A549 (cell line): ENCODE measurements at regions not wholly inside any gene's neighbourhood (a gene's known extent, or its start where the extent isn't known, plus 50 kb on each side); places are given as distances from the start of the nearest gene placed in this dataset.

ENCODE experiments used
- ATAC-seq, 2 experiments: fragments of 200-7000 bp in 1 of 2; fragments of >200 bp in 1 of 2; cut with Nextera tagmentation in 1 of 2; cut with Tn5 transposase in 1 of 2; 3 replicates each; pipeline versions ENCODE4 v1.8.0 to v1.9.1; 2018 to 2020; ENCODE audit warnings: mild to moderate bottlenecking in 1 of 2, moderate library complexity in 1 of 2
- CTCF ChIA-PET: fragments of 300-600 bp; sonication (Branson Sonifier 250); formaldehyde crosslinking; extraction: SDS; loops from one replicate; lab custom pipeline; 2021; ENCODE audit warnings: antibody characterized with exemption, inconsistent platforms; lab: Yijun Ruan, JAX
- POLR2A ChIA-PET: fragments of 350-600 bp; formaldehyde crosslinking; extraction: SDS; loops from one replicate; lab custom pipeline; 2021; ENCODE audit warnings: antibody characterized with exemption, inconsistent platforms; lab: Yijun Ruan, JAX
- DNase-seq, 2 experiments: peaks; one replicate each; pipeline versions ENCODE4 v3.0.0 to v3.0.0-alpha.2; 2011 to 2016; ENCODE audit warnings: low read depth in 1 of 2, low spot score in 1 of 2
- FAIRE-seq: peaks from 2 replicates; lab custom pipeline; 2011; peaks lifted over from hg19 to GRCh38; lab: Jason Lieb, UNC
- H3K27ac ChIP-seq, 2 experiments: fragments of >200 bp; sonication (Bioruptor Twin); formaldehyde crosslinking; 3 replicates each; pipeline ENCODE4 v1.5.1; 2016 to 2017
- H3K4me1 ChIP-seq: fragments of >200 bp; sonication (Bioruptor Twin); formaldehyde crosslinking; 3 replicates; pipeline ENCODE4 v1.6.1; 2016
- H3K4me2 ChIP-seq: fragments of >200 bp; sonication (Bioruptor Twin); formaldehyde crosslinking; 3 replicates; pipeline ENCODE4 v1.6.1; 2016
- H3K4me3 ChIP-seq: fragments of >200 bp; sonication (Bioruptor Twin); formaldehyde crosslinking; 3 replicates; pipeline ENCODE4 v1.5.1; 2016
- H3K9me3 ChIP-seq: fragments of >200 bp; sonication (Bioruptor Twin); formaldehyde crosslinking; 3 replicates; pipeline ENCODE4 v1.6.1; 2016
- CBX8 ChIP-seq: fragments of 200-600 bp; sonication (generic); IDR thresholded peaks from 2 replicates; pipeline ENCODE4 v1.6.1; 2016
- EHF ChIP-seq: fragments of 250-450 bp; sonication (Bioruptor Pico); IDR thresholded peaks from 2 replicates; pipeline ENCODE4 v1.5.0; 2020; ENCODE audit warnings: mild to moderate bottlenecking
- ESRRA ChIP-seq: fragments of 150-350 bp; IDR thresholded peaks from 2 replicates; pipeline ENCODE4 v1.6.1; 2014; ENCODE audit warnings: mild to moderate bottlenecking, low read length, borderline replicate concordance
- FOSB ChIP-seq: fragments of 250-450 bp; sonication (Bioruptor Pico); IDR thresholded peaks from 2 replicates; pipeline ENCODE4 v1.5.0; 2020; ENCODE audit warnings: mild to moderate bottlenecking, moderate library complexity
- FOXS1 ChIP-seq: fragments of 250-450 bp; sonication (Bioruptor Pico); IDR thresholded peaks from 2 replicates; pipeline ENCODE4 v1.5.0; 2020; ENCODE audit warnings: mild to moderate bottlenecking, moderate library complexity
- HEYL ChIP-seq: fragments of 250-450 bp; sonication (Bioruptor Pico); IDR thresholded peaks from 2 replicates; pipeline ENCODE4 v1.8.0; 2021; ENCODE audit warnings: mild to moderate bottlenecking, moderate library complexity
- JUNB ChIP-seq: fragments of >200 bp; sonication (Bioruptor Twin); formaldehyde crosslinking; IDR thresholded peaks from 2 replicates; pipeline ENCODE4 v1.6.1; 2016
- KDM1A ChIP-seq: fragments of 200-600 bp; sonication (generic); IDR thresholded peaks from 2 replicates; pipeline ENCODE4 v1.6.1; 2016; ENCODE audit warnings: low read depth, mild to moderate bottlenecking
- MAFK ChIP-seq: fragments of 450-650 bp; IDR thresholded peaks from 2 replicates; pipeline ENCODE4 v1.6.1; 2014; ENCODE audit not compliant: partially characterized antibody
- RARB ChIP-seq: fragments of 250-450 bp; sonication (Bioruptor Pico); IDR thresholded peaks from 2 replicates; pipeline ENCODE4 v1.8.0; 2021; ENCODE audit warnings: mild to moderate bottlenecking, moderate library complexity
- RFX5 ChIP-seq: fragments of 450-650 bp; IDR thresholded peaks from 2 replicates; pipeline ENCODE4 v1.7.1; 2014; ENCODE audit warnings: antibody characterized with exemption, mild to moderate bottlenecking, moderate library complexity
- RNF2 ChIP-seq: fragments of 200-600 bp; sonication (generic); IDR thresholded peaks from 2 replicates; pipeline ENCODE4 v1.6.1; 2016; ENCODE audit warnings: low read depth, mild to moderate bottlenecking, antibody characterized with exemption, moderate library complexity, borderline replicate concordance
- SMC3 ChIP-seq: fragments of >200 bp; sonication (Bioruptor Twin); formaldehyde crosslinking; IDR thresholded peaks from 3 replicates; pipeline ENCODE4 v1.6.1; 2018; ENCODE audit warnings: inconsistent platforms
- WGBS: methylation state at CpG from one replicate; pipeline ENCODE4 v1.1.6; 2017; ENCODE audit errors: missing lambda C conversion rate; 5-methylcytosine and 5-hydroxymethylcytosine counted together
- TF ChIP-seq, protein P1 (sequence below): fragments of 250-450 bp; sonication (Bioruptor Pico); IDR thresholded peaks from 2 replicates; pipeline ENCODE4 v1.5.0; 2021; ENCODE audit warnings: mild to moderate bottlenecking, moderate library complexity, borderline replicate concordance
- TF ChIP-seq, protein P2 (sequence below): fragments of 450-650 bp; IDR thresholded peaks from 2 replicates; pipeline ENCODE4 v1.6.1; 2014; ENCODE audit warnings: antibody characterized with exemption
- TF ChIP-seq, protein P3 (sequence below): fragments of 250-450 bp; sonication (Bioruptor Pico); IDR thresholded peaks from 2 replicates; pipeline ENCODE4 v1.5.0; 2020; ENCODE audit warnings: low read depth, mild to moderate bottlenecking, moderate library complexity
- TF ChIP-seq, protein P4 (sequence below): fragments of >200 bp; sonication (Bioruptor Twin); formaldehyde crosslinking; IDR thresholded peaks from 3 replicates; pipeline ENCODE4 v1.5.1; 2016
- TF ChIP-seq, protein P5 (sequence below): IDR thresholded peaks from 2 replicates; pipeline ENCODE4 v1.6.1; 2012
- TF ChIP-seq, protein P6 (sequence below): fragments of 200-600 bp; sonication (generic); IDR thresholded peaks from 2 replicates; pipeline ENCODE4 v1.6.1; 2016; ENCODE audit warnings: antibody characterized with exemption, mild to moderate bottlenecking, moderate library complexity

DNA sequence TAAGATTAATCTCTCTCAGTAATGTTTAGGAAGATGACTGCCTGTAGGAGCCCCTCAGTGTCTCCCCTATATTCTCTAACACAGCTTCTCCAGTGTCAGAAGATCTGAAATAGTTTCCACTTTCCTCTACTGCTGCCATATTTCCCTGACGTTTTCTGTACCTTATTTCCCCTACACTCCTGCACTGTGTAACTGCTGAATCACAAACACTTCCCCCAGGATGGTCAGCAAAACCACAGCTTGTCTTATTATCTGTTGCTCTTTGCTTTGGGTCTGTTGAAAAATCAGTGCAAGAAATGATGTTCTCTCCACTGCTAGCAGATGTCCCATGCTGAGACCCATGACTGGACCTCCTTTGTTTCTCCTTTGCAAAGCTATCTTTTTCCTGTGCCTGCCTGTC is 441.7 kb downstream of the EPHA4 start:
- 8% methylated on average over 1 of the region's 1 CpG for WGBS
- Histone ChIP-seq H3K9me3 (peaks cover 8% of the 10 kb centered on the region; the same call in 1 of the 3 replicates), H3K4me2 (no peak overlapping the region), H3K4me1 (no peaks in the 10 kb centered on the region), H3K27ac (no peak overlapping the region), H3K4me3 (no peak overlapping the region)
- ATAC-seq: no peak
- POLR2A ChIA-PET: no interaction called here
- FAIRE-seq: no peak
- DNase-seq: no peak
- TF ChIP-seq FOXS1: no peak
- TF ChIP-seq JUNB: no peak
- CTCF ChIA-PET: no interaction called here

DNA sequence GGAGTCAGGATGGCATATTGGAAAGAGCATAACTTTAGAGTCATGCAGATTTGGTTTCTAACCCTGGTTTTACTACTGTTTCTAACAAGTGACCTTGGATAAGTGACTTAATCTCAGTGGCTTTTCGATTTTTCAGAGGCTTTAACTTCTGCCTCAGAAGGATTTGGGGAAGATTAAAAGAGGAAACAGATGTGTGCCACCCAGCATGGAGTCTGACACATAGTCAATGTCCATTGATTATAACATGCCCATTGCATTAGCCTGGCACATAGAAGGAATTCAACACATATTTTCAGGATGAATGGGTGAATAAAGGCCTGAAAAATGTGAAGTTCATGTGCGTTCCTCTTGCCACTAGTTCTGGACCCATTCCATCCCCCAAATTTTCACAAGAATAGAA is 438.2 kb downstream of the EPHA4 start:
- POLR2A ChIA-PET: no interaction called here

DNA sequence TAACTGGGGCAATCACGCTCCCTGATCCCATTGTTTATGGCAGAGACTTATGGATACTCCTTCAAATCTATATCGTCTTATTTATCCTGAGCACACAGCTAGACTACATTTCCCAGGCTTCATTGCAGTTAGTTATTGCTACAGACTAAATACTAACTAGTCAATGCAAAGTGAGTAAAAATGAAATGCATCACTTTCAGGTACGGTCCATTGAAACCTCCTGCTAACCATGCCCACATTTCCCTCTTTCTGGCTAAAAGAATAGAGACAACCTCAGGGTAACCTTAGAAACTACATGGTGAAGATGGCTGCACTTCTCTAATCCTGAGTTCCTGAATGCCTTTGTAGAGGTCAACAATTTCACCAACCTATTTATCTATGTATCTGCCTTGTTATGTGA is 437.4 kb downstream of the EPHA4 start:
- ChIA-PET POLR2A (no interaction called here), CTCF (no interaction called here)
- Histone ChIP-seq H3K27ac (no peak overlapping the region), H3K9me3 (no peaks in the 10 kb centered on the region), H3K4me3 (no peak overlapping the region), H3K4me1 (no peaks in the 10 kb centered on the region), H3K4me2 (no peak overlapping the region)
- no peak for TF ChIP-seq SMC3
- TF ChIP-seq, protein P1, sequence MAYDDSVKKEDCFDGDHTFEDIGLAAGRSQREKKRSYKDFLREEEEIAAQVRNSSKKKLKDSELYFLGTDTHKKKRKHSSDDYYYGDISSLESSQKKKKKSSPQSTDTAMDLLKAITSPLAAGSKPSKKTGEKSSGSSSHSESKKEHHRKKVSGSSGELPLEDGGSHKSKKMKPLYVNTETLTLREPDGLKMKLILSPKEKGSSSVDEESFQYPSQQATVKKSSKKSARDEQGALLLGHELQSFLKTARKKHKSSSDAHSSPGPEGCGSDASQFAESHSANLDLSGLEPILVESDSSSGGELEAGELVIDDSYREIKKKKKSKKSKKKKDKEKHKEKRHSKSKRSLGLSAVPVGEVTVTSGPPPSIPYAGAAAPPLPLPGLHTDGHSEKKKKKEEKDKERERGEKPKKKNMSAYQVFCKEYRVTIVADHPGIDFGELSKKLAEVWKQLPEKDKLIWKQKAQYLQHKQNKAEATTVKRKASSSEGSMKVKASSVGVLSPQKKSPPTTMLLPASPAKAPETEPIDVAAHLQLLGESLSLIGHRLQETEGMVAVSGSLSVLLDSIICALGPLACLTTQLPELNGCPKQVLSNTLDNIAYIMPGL (CRISPR knock-in tag): no peak
- no peak for TF ChIP-seq MAFK
- TF ChIP-seq JUNB: no peak
- TF ChIP-seq, protein P2, sequence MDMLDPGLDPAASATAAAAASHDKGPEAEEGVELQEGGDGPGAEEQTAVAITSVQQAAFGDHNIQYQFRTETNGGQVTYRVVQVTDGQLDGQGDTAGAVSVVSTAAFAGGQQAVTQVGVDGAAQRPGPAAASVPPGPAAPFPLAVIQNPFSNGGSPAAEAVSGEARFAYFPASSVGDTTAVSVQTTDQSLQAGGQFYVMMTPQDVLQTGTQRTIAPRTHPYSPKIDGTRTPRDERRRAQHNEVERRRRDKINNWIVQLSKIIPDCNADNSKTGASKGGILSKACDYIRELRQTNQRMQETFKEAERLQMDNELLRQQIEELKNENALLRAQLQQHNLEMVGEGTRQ: no peak
- no peak for TF ChIP-seq RFX5
- no peak for TF ChIP-seq HEYL (CRISPR knock-in tag)
- TF ChIP-seq, protein P3, sequence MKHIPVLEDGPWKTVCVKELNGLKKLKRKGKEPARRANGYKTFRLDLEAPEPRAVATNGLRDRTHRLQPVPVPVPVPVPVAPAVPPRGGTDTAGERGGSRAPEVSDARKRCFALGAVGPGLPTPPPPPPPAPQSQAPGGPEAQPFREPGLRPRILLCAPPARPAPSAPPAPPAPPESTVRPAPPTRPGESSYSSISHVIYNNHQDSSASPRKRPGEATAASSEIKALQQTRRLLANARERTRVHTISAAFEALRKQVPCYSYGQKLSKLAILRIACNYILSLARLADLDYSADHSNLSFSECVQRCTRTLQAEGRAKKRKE (CRISPR knock-in tag): no peak
- TF ChIP-seq KDM1A: no peak
- TF ChIP-seq RARB (CRISPR knock-in tag): no peak
- TF ChIP-seq, protein P4, sequence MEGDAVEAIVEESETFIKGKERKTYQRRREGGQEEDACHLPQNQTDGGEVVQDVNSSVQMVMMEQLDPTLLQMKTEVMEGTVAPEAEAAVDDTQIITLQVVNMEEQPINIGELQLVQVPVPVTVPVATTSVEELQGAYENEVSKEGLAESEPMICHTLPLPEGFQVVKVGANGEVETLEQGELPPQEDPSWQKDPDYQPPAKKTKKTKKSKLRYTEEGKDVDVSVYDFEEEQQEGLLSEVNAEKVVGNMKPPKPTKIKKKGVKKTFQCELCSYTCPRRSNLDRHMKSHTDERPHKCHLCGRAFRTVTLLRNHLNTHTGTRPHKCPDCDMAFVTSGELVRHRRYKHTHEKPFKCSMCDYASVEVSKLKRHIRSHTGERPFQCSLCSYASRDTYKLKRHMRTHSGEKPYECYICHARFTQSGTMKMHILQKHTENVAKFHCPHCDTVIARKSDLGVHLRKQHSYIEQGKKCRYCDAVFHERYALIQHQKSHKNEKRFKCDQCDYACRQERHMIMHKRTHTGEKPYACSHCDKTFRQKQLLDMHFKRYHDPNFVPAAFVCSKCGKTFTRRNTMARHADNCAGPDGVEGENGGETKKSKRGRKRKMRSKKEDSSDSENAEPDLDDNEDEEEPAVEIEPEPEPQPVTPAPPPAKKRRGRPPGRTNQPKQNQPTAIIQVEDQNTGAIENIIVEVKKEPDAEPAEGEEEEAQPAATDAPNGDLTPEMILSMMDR: no peak
- FAIRE-seq (no peak), ATAC-seq (no peak), DNase-seq (no peak)
- WGBS: 11% methylated on average over 3 of the region's 3 CpGs

More for the DNA sequence above, 438.2 kb downstream of the EPHA4 start:
- no peak overlapping the region for H3K27ac ChIP-seq
- no peaks in the 10 kb centered on the region for H3K4me1 ChIP-seq
- no peak overlapping the region for H3K4me3 ChIP-seq
- H3K9me3 ChIP-seq: no peaks in the 10 kb centered on the region
- WGBS: 10% methylated on average over 2 of the region's 2 CpGs
- ATAC-seq (no peak), FAIRE-seq (no peak), DNase-seq (no peak)
- H3K4me2 ChIP-seq: no peak overlapping the region
- CTCF ChIA-PET: no interaction called here
- TF ChIP-seq, protein P5, sequence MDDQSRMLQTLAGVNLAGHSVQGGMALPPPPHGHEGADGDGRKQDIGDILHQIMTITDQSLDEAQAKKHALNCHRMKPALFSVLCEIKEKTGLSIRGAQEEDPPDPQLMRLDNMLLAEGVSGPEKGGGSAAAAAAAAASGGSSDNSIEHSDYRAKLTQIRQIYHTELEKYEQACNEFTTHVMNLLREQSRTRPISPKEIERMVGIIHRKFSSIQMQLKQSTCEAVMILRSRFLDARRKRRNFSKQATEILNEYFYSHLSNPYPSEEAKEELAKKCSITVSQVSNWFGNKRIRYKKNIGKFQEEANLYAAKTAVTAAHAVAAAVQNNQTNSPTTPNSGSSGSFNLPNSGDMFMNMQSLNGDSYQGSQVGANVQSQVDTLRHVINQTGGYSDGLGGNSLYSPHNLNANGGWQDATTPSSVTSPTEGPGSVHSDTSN: no peak
- TF ChIP-seq, protein P6, sequence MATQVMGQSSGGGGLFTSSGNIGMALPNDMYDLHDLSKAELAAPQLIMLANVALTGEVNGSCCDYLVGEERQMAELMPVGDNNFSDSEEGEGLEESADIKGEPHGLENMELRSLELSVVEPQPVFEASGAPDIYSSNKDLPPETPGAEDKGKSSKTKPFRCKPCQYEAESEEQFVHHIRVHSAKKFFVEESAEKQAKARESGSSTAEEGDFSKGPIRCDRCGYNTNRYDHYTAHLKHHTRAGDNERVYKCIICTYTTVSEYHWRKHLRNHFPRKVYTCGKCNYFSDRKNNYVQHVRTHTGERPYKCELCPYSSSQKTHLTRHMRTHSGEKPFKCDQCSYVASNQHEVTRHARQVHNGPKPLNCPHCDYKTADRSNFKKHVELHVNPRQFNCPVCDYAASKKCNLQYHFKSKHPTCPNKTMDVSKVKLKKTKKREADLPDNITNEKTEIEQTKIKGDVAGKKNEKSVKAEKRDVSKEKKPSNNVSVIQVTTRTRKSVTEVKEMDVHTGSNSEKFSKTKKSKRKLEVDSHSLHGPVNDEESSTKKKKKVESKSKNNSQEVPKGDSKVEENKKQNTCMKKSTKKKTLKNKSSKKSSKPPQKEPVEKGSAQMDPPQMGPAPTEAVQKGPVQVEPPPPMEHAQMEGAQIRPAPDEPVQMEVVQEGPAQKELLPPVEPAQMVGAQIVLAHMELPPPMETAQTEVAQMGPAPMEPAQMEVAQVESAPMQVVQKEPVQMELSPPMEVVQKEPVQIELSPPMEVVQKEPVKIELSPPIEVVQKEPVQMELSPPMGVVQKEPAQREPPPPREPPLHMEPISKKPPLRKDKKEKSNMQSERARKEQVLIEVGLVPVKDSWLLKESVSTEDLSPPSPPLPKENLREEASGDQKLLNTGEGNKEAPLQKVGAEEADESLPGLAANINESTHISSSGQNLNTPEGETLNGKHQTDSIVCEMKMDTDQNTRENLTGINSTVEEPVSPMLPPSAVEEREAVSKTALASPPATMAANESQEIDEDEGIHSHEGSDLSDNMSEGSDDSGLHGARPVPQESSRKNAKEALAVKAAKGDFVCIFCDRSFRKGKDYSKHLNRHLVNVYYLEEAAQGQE: no peak
- TF ChIP-seq EHF (CRISPR knock-in tag) (no peak), JUNB (no peak), FOSB (CRISPR knock-in tag) (no peak), ESRRA (no peak), RNF2 (no peak), CBX8 (no peak)
- TF ChIP-seq, protein P2: no peak
